IMR-90 (cell line): ENCODE measurements at regions not wholly inside any gene's neighbourhood (a gene's known extent, or its start where the extent isn't known, plus 50 kb on each side); places are given as distances from the start of the nearest gene placed in this dataset.
A peak's percentile ranks its signal among the peaks of the same experiment; 100 is the strongest.

Experiments
- ATAC-seq: fragments of 200-7000 bp; cut with Tn5 transposase; 2 replicates; pipeline ENCODE4 v1.9.1; 2020; ENCODE audit warnings: low read depth, mild to moderate bottlenecking, moderate library complexity
- BruUV-seq: library from RNA; stranded (reverse); fragments of 400-500 nt; replicated peaks from 2 replicates; lab custom pipeline; 2021; lab: Mats Ljungman, UMichigan
- CTCF ChIA-PET: fragments of 300-600 bp; formaldehyde crosslinking; extraction: SDS; loops from one replicate; lab custom pipeline; 2021; ENCODE audit warnings: antibody characterized with exemption; lab: Yijun Ruan, JAX
- POLR2A ChIA-PET: fragments of 300-600 bp; sonication (Branson Sonifier 250); formaldehyde crosslinking; loops from one replicate; lab custom pipeline; 2022; ENCODE audit warnings: antibody characterized with exemption; ENCODE audit not compliant: unreplicated experiment; lab: Charles Lee
- DNase-seq: peaks from one replicate; pipeline ENCODE4 v3.0.0; 2013
- H2AFZ ChIP-seq: replicated peaks from 2 replicates; pipeline ENCODE3; 2013; ENCODE audit warnings: low read length, mild to moderate bottlenecking; ENCODE audit not compliant: poor library complexity
- H2AK5ac ChIP-seq: 2 replicates; pipeline ENCODE4 v1.6.1; 2013; ENCODE audit warnings: low read depth, low read length, inconsistent platforms
- H2AK9ac ChIP-seq: replicated peaks from 2 replicates; pipeline ENCODE3; 2013; ENCODE audit warnings: mild to moderate bottlenecking, low read depth, low read length, moderate library complexity; ENCODE audit not compliant: poor library complexity
- H2BK120ac ChIP-seq: 2 replicates; pipeline ENCODE4 v1.6.1; 2013; ENCODE audit warnings: low read depth, low read length, inconsistent platforms
- H2BK15ac ChIP-seq: 3 replicates; pipeline ENCODE4 v1.6.1; 2013; ENCODE audit warnings: low read depth, low read length, inconsistent platforms
- H2BK20ac ChIP-seq: 2 replicates; pipeline ENCODE4 v1.6.1; 2013; ENCODE audit warnings: low read depth, mild to moderate bottlenecking, inconsistent platforms, low read length, moderate library complexity
- H2BK5ac ChIP-seq: 2 replicates; pipeline ENCODE4 v1.6.1; 2013; ENCODE audit warnings: mild to moderate bottlenecking, low read depth, low read length, inconsistent platforms; ENCODE audit not compliant: poor library complexity, severe bottlenecking
- H3K14ac ChIP-seq: replicated peaks from 2 replicates; pipeline ENCODE4 v1.6.1; 2013; ENCODE audit warnings: low read depth, low read length, inconsistent platforms
- H3K18ac ChIP-seq: 2 replicates; pipeline ENCODE4 v1.6.1; 2013; ENCODE audit warnings: low read depth, low read length, control low read depth
- H3K23ac ChIP-seq: 2 replicates; pipeline ENCODE4 v1.6.1; 2013; ENCODE audit warnings: low read depth, low read length, inconsistent platforms
- H3K27ac ChIP-seq: 2 replicates; pipeline ENCODE4 v1.5.1; 2013; ENCODE audit warnings: mild to moderate bottlenecking, control low read depth, low read length; ENCODE audit not compliant: insufficient read depth
- H3K27me3 ChIP-seq: 2 replicates; pipeline ENCODE4 v1.6.1; 2013; ENCODE audit warnings: low read length; ENCODE audit not compliant: control insufficient read depth, insufficient read depth
- H3K36me3 ChIP-seq: 2 replicates; pipeline ENCODE4 v1.6.1; 2013; ENCODE audit warnings: low read length, mixed read lengths; ENCODE audit not compliant: control insufficient read depth, insufficient read depth
- H3K4ac ChIP-seq: 2 replicates; pipeline ENCODE4 v1.6.1; 2013; ENCODE audit warnings: low read depth, low read length, inconsistent platforms
- H3K4me1 ChIP-seq: 2 replicates; pipeline ENCODE4 v1.6.1; 2013; ENCODE audit warnings: low read length, mixed read lengths; ENCODE audit not compliant: control insufficient read depth, insufficient read depth
- H3K4me2 ChIP-seq: 2 replicates; pipeline ENCODE4 v1.6.1; 2013; ENCODE audit warnings: low read depth, mild to moderate bottlenecking, control low read depth, low read length, moderate library complexity
- H3K4me3 ChIP-seq: 2 replicates; pipeline ENCODE4 v1.5.1; 2013; ENCODE audit warnings: low read depth, mild to moderate bottlenecking, control low read depth, low read length, moderate library complexity; ENCODE audit not compliant: insufficient read depth
- H3K56ac ChIP-seq: 2 replicates; pipeline ENCODE4 v1.6.1; 2013; ENCODE audit warnings: low read length, inconsistent platforms; ENCODE audit not compliant: insufficient read depth; ENCODE audit errors: extremely low read depth
- H3K79me1 ChIP-seq, 2 experiments: 2 replicates each; pipeline ENCODE4 v1.6.1; 2013; ENCODE audit warnings: low read length in 2 of 2, inconsistent platforms in 1 of 2, low read depth in 1 of 2
- H3K9ac ChIP-seq: 2 replicates; pipeline ENCODE4 v1.6.1; 2013; ENCODE audit warnings: low read depth, low read length, control low read depth
- H3K9me1 ChIP-seq: 2 replicates; pipeline ENCODE4 v1.6.1; 2013; ENCODE audit warnings: low read length, inconsistent platforms; ENCODE audit not compliant: insufficient read depth
- H3K9me3 ChIP-seq: 2 replicates; pipeline ENCODE4 v1.6.1; 2013; ENCODE audit warnings: low read length; ENCODE audit not compliant: control insufficient read depth, insufficient read depth
- H4K20me1 ChIP-seq: 2 replicates; pipeline ENCODE4 v1.6.1; 2013; ENCODE audit warnings: low read length, inconsistent platforms; ENCODE audit not compliant: insufficient read depth
- H4K5ac ChIP-seq: 2 replicates; pipeline ENCODE4 v1.6.1; 2013; ENCODE audit warnings: mild to moderate bottlenecking, low read depth, low read length, control low read depth
- H4K8ac ChIP-seq, 2 experiments: 2 replicates each; pipeline ENCODE4 v1.6.1; 2013; ENCODE audit warnings: low read depth in 2 of 2, low read length in 2 of 2, control low read depth in 1 of 2, inconsistent platforms in 1 of 2
- H4K91ac ChIP-seq: 2 replicates; pipeline ENCODE4 v1.6.1; 2013; ENCODE audit warnings: low read depth, low read length, inconsistent platforms; ENCODE audit not compliant: insufficient read depth
- BHLHE40 ChIP-seq: fragments of 150-350 bp; IDR thresholded peaks from 2 replicates; pipeline ENCODE4 v1.6.1; 2016; ENCODE audit warnings: mild to moderate bottlenecking, low read depth, low read length
- CEBPB ChIP-seq: IDR thresholded peaks from 2 replicates; pipeline ENCODE4 v1.6.1; 2012; ENCODE audit warnings: low read depth, low read length, improper control_type of control experiment
- CHD1 ChIP-seq: IDR thresholded peaks from 2 replicates; pipeline ENCODE4 v1.6.1; 2012; ENCODE audit warnings: low read depth, low read length, improper control_type of control experiment
- FOS ChIP-seq: fragments of 150-350 bp; IDR thresholded peaks from 2 replicates; pipeline ENCODE4 v1.6.1; 2016; ENCODE audit warnings: low read depth, low read length
- MAFK ChIP-seq: IDR thresholded peaks from 2 replicates; pipeline ENCODE4 v1.6.1; 2012; ENCODE audit warnings: low read depth, low read length, improper control_type of control experiment
- MAZ ChIP-seq: IDR thresholded peaks from 2 replicates; pipeline ENCODE4 v1.6.1; 2012; ENCODE audit warnings: low read depth, mild to moderate bottlenecking, low read length, improper control_type of control experiment, moderate library complexity, borderline replicate concordance
- NFE2L2 ChIP-seq: fragments of 150-350 bp; IDR thresholded peaks from 2 replicates; pipeline ENCODE4 v1.6.1; 2016; ENCODE audit warnings: low read depth, mild to moderate bottlenecking, low read length
- POLR2A ChIP-seq: IDR thresholded peaks from 2 replicates; pipeline ENCODE4 v1.6.1; 2012; ENCODE audit warnings: mild to moderate bottlenecking, low read depth, low read length
- RCOR1 ChIP-seq: IDR thresholded peaks from 2 replicates; pipeline ENCODE4 v1.6.1; 2012; ENCODE audit warnings: mild to moderate bottlenecking, low read length, improper control_type of control experiment; ENCODE audit not compliant: insufficient replicate concordance
- RFX5 ChIP-seq: IDR thresholded peaks from 2 replicates; pipeline ENCODE4 v1.8.0; 2012; ENCODE audit warnings: low read depth, mild to moderate bottlenecking, low read length, moderate library complexity
- SMC3 ChIP-seq: fragments of 150-350 bp; IDR thresholded peaks from 2 replicates; pipeline ENCODE4 v1.6.1; 2016; ENCODE audit warnings: low read depth, mild to moderate bottlenecking, antibody characterized with exemption, low read length, moderate library complexity
- WGBS, 2 experiments: methylation state at CpG; one replicate each; pipeline versions ENCODE4 v1.1.5 to v1.1.7; 2013; ENCODE audit warnings: missing lambda C conversion rate in 2 of 2; ENCODE audit not compliant: insufficient read length in 1 of 2; ENCODE audit errors: extremely low coverage in 2 of 2; 5-methylcytosine and 5-hydroxymethylcytosine counted together
- dilution Hi-C: fragments of 300-500 bp; cut with HindIII; formaldehyde crosslinking; loops from one replicate; pipeline ENCODE4 v1.14.3; 2018; ENCODE audit warnings: low sequenced_read_pairs; ENCODE audit not compliant: unreplicated experiment
- in situ Hi-C: fragments of 300-500 bp; cut with MboI; formaldehyde crosslinking; loops from 3 replicates; pipeline ENCODE4 v1.14.3; 2019; ENCODE audit warnings: low sequenced_read_pairs, inconsistent platforms, mixed read lengths
- intact Hi-C: fragments of 100-400 bp; cut with micrococcal nuclease; formaldehyde crosslinking; loops from 2 replicates; pipeline ENCODE4 v1.10.0; 2022
- TF ChIP-seq, protein P1 (sequence below): conservative IDR thresholded peaks from 2 replicates; pipeline ENCODE4 v1.5.1; 2012; ENCODE audit warnings: mild to moderate bottlenecking, low read depth, low read length, improper control_type of control experiment
- TF ChIP-seq, protein P2 (sequence below): fragments of 150-350 bp; IDR thresholded peaks from 2 replicates; pipeline ENCODE4 v1.6.1; 2016; ENCODE audit warnings: low read depth, mild to moderate bottlenecking, low read length, moderate library complexity, borderline replicate concordance
- TF ChIP-seq, protein P3 (sequence below): fragments of 150-350 bp; IDR thresholded peaks from 2 replicates; pipeline ENCODE4 v1.6.1; 2017; ENCODE audit warnings: mild to moderate bottlenecking, antibody characterized with exemption, low read length, low read depth

DNA sequence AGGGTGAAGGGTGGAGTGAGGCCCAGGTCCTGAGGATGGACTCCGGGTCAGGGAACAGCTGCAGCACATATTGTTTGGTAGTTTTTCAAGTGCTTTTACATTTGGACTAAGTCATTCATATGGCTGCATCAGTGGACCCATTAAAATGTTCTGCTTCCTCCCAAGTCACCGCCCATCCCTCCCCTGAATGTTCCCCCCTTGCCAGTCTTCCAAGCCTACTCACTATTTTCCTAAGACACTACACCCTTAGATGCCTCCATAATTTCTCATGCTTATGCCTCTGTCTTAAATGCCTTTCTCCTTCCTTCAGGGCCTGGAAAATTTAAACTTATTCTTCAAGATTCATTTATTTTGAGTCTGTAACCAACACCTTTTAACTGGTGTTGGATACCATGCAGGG lies 86.6 kb upstream of the NR4A3 start:
- no peak for ATAC-seq

More for the DNA sequence above, 86.6 kb upstream of the NR4A3 start:
- no CpG with 5 or more reads among the region's 2 CpGs for WGBS, 2 experiments
- H2AK5ac ChIP-seq, result no peak overlapping the region
- H3K14ac ChIP-seq, result no peak overlapping the region
- H2BK15ac ChIP-seq, result no peak overlapping the region
- H3K36me3 ChIP-seq, result no peaks in the 10 kb centered on the region
- H2BK5ac ChIP-seq, result no peak overlapping the region
- no peak for TF ChIP-seq BHLHE40
- no peak for TF ChIP-seq POLR2A
- TF ChIP-seq, protein P1, sequence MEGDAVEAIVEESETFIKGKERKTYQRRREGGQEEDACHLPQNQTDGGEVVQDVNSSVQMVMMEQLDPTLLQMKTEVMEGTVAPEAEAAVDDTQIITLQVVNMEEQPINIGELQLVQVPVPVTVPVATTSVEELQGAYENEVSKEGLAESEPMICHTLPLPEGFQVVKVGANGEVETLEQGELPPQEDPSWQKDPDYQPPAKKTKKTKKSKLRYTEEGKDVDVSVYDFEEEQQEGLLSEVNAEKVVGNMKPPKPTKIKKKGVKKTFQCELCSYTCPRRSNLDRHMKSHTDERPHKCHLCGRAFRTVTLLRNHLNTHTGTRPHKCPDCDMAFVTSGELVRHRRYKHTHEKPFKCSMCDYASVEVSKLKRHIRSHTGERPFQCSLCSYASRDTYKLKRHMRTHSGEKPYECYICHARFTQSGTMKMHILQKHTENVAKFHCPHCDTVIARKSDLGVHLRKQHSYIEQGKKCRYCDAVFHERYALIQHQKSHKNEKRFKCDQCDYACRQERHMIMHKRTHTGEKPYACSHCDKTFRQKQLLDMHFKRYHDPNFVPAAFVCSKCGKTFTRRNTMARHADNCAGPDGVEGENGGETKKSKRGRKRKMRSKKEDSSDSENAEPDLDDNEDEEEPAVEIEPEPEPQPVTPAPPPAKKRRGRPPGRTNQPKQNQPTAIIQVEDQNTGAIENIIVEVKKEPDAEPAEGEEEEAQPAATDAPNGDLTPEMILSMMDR, result no peak
- TF ChIP-seq, protein P2, sequence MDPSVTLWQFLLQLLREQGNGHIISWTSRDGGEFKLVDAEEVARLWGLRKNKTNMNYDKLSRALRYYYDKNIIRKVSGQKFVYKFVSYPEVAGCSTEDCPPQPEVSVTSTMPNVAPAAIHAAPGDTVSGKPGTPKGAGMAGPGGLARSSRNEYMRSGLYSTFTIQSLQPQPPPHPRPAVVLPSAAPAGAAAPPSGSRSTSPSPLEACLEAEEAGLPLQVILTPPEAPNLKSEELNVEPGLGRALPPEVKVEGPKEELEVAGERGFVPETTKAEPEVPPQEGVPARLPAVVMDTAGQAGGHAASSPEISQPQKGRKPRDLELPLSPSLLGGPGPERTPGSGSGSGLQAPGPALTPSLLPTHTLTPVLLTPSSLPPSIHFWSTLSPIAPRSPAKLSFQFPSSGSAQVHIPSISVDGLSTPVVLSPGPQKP, result no peak
- TF ChIP-seq SMC3, result no peak
- TF ChIP-seq RFX5, result no peak
- no peak for TF ChIP-seq NFE2L2
- TF ChIP-seq FOS, result no peak
- no peak for TF ChIP-seq CHD1
- TF ChIP-seq, protein P3, sequence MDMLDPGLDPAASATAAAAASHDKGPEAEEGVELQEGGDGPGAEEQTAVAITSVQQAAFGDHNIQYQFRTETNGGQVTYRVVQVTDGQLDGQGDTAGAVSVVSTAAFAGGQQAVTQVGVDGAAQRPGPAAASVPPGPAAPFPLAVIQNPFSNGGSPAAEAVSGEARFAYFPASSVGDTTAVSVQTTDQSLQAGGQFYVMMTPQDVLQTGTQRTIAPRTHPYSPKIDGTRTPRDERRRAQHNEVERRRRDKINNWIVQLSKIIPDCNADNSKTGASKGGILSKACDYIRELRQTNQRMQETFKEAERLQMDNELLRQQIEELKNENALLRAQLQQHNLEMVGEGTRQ, result no peak
- no peak for TF ChIP-seq RCOR1
- no peak for TF ChIP-seq MAFK
- no peak for TF ChIP-seq CEBPB
- TF ChIP-seq MAZ, result no peak
- no peaks in the 10 kb centered on the region for H3K79me1 ChIP-seq
- no TSS peak for BruUV-seq
- no peak overlapping the region for H3K4me3 ChIP-seq
- H3K56ac ChIP-seq, result no peak overlapping the region
- no peaks in the 10 kb centered on the region for H4K20me1 ChIP-seq
- no peak overlapping the region for H3K9ac ChIP-seq
- no peak overlapping the region for H3K4me2 ChIP-seq
- CTCF ChIA-PET, result no interaction called here
- in situ Hi-C loops, result no loop called here
- peak overlapping the region; percentile 17 for H2AK9ac ChIP-seq
- no peak overlapping the region for H4K8ac ChIP-seq
- intact Hi-C loops, result no loop called here
- no peak overlapping the region for H2BK120ac ChIP-seq
- H3K4me1 ChIP-seq, result no peaks in the 10 kb centered on the region
- H3K9me1 ChIP-seq, result no peaks in the 10 kb centered on the region
- no peaks in the 10 kb centered on the region for H3K9me3 ChIP-seq
- no peak for DNase-seq
- no peak overlapping the region for H2AFZ ChIP-seq
- no peaks in the 10 kb centered on the region; the same call in 1 of the 2 replicates for H3K27me3 ChIP-seq
- H3K27ac ChIP-seq, result no peak overlapping the region
- H3K23ac ChIP-seq, result no peak overlapping the region
- no peak overlapping the region for H4K5ac ChIP-seq
- H4K91ac ChIP-seq, result no peak overlapping the region
- POLR2A ChIA-PET, result interaction anchor here (0.6 kb wide), 1 partner anchor 8 kb away, joined by 3 read pairs; no protein-coding TSS in a partner anchor
- dilution Hi-C loops, result no loop called here
- no peak overlapping the region for H2BK20ac ChIP-seq
- H3K18ac ChIP-seq, result no peak overlapping the region
- H3K4ac ChIP-seq, result no peak overlapping the region
